ENCODE measurements at regions not wholly inside any gene's neighbourhood (a gene's known extent, or its start where the extent isn't known, plus 50 kb on each side); places are given as distances from the start of the nearest gene placed in this dataset.

GRCh38 chr7:25361863-25362262 lies 133.6 kb upstream of the NPVF start:
- no peak for DNase-seq (ENCODE audit: low spot score in 2 of 2)
- no peaks in the 10 kb centered on the region for H3K36me3 ChIP-seq
- H3K27ac ChIP-seq: peak overlapping the region in 1 of 2 donors; percentile 21

GRCh38 chr7:25368599-25369201 lies 140.4 kb upstream of the NPVF start:
- intact Hi-C loops (cut with DNase I; ENCODE audit: low total_unique reads): no loop called here
- Histone ChIP-seq H3K36me3 (no peaks in the 10 kb centered on the region), H3K27me3 (no peaks in the 10 kb centered on the region), H3K27ac (no peak overlapping the region), H3K4me3 (no peak overlapping the region), H3K4me1 (no peaks in the 10 kb centered on the region), H3K9me3 (peaks cover 5 to 18% of the 10 kb centered on the region in 2 donors)
- TF ChIP-seq POLR2A (IDR thresholded peaks at IDR 0.05): no peak
- no peak for TF ChIP-seq POLR2AphosphoS5 (IDR thresholded peaks at IDR 0.05)
- TF ChIP-seq CTCF (IDR thresholded peaks at IDR 0.05): no peak
- DNase-seq (ENCODE audit: low spot score in 2 of 2): no peak

More at GRCh38 chr7:25361863-25362262, 133.6 kb upstream of the NPVF start:
- intact Hi-C loops (cut with DNase I; ENCODE audit: low total_unique reads): no loop called here
- H3K4me1 ChIP-seq: no peaks in the 10 kb centered on the region
- H3K4me3 ChIP-seq: no peak overlapping the region
- H3K9me3 ChIP-seq: no peaks in the 10 kb centered on the region
- H3K27me3 ChIP-seq: no peaks in the 10 kb centered on the region
- TF ChIP-seq POLR2AphosphoS5 (IDR thresholded peaks at IDR 0.05) (no peak), POLR2A (IDR thresholded peaks at IDR 0.05) (no peak)

GRCh38 chr7:25369786-25370185 lies 141.5 kb upstream of the NPVF start:
- peak in 1 of 2 donors; percentile 25 for DNase-seq (ENCODE audit: low spot score in 2 of 2)
- H3K4me3 ChIP-seq: no peak overlapping the region
- intact Hi-C loops (cut with DNase I; ENCODE audit: low total_unique reads): no loop called here
- no peaks in the 10 kb centered on the region for H3K27me3 ChIP-seq
- no peaks in the 10 kb centered on the region for H3K4me1 ChIP-seq
- no peak overlapping the region for H3K27ac ChIP-seq
- TF ChIP-seq CTCF (IDR thresholded peaks at IDR 0.05) (no peak), POLR2AphosphoS5 (IDR thresholded peaks at IDR 0.05) (no peak), POLR2A (IDR thresholded peaks at IDR 0.05) (no peak)
- H3K9me3 ChIP-seq: peaks cover 5 to 18% of the 10 kb centered on the region in 2 donors
- no peaks in the 10 kb centered on the region for H3K36me3 ChIP-seq

- intact Hi-C loops (cut with DNase I; ENCODE audit: low total_unique reads): no loop called here
- DNase-seq (ENCODE audit: low spot score in 2 of 2): no peak
- Histone ChIP-seq H3K4me1 (no peaks in the 10 kb centered on the region), H3K27me3 (no peaks in the 10 kb centered on the region), H3K27ac (no peak overlapping the region), H3K4me3 (no peak overlapping the region), H3K9me3 (peaks cover 5 to 18% of the 10 kb centered on the region in 2 donors), H3K36me3 (no peaks in the 10 kb centered on the region)
- TF ChIP-seq POLR2AphosphoS5 (IDR thresholded peaks at IDR 0.05) (no peak), POLR2A (IDR thresholded peaks at IDR 0.05) (no peak), CTCF (IDR thresholded peaks at IDR 0.05) (no peak)
Measured at GRCh38 chr7:25371972-25372371, 143.7 kb upstream of the NPVF start.

GRCh38 chr7:25375805-25376600 lies 147.7 kb upstream of the NPVF start:
- no peak for DNase-seq (ENCODE audit: low spot score in 2 of 2)
- intact Hi-C loops (cut with DNase I; ENCODE audit: low total_unique reads): no loop called here
- H3K27ac ChIP-seq: no peak overlapping the region
- no peaks in the 10 kb centered on the region for H3K36me3 ChIP-seq
- no peak for TF ChIP-seq CTCF (IDR thresholded peaks at IDR 0.05)
- TF ChIP-seq POLR2A (IDR thresholded peaks at IDR 0.05): no peak
- TF ChIP-seq POLR2AphosphoS5 (IDR thresholded peaks at IDR 0.05): no peak
- H3K9me3 ChIP-seq: peaks cover 5 to 18% of the 10 kb centered on the region in 2 donors
- no peaks in the 10 kb centered on the region for H3K27me3 ChIP-seq
- no peak overlapping the region for H3K4me3 ChIP-seq
- H3K4me1 ChIP-seq: no peaks in the 10 kb centered on the region

Data from breast epithelium (tissue), 4 donors.